ENCODE measurements at regions not wholly inside any gene's neighbourhood (a gene's known extent, or its start where the extent isn't known, plus 50 kb on each side); places are given as distances from the start of the nearest gene placed in this dataset.

DNA sequence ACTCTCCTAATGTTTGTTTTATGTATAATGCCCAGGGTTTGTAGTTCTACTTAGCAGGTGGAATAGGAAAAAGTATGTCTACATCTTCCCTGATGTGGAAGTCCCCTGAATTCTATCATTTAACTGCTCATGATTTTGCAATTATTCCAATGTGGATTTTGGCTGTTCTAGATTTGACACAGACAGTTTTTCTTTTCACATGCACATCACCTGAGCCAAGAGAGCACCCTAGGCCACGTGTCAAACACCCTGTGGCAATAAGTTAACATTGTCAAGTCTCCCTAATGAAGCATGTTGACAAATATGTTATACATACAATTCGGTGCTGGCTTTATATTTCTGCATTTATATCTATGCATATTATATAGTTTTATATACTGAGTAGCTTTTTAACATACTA lies 70.0 kb upstream of the SUCLG2 start:
- no peak for ATAC-seq
- TF ChIP-seq, protein P1, sequence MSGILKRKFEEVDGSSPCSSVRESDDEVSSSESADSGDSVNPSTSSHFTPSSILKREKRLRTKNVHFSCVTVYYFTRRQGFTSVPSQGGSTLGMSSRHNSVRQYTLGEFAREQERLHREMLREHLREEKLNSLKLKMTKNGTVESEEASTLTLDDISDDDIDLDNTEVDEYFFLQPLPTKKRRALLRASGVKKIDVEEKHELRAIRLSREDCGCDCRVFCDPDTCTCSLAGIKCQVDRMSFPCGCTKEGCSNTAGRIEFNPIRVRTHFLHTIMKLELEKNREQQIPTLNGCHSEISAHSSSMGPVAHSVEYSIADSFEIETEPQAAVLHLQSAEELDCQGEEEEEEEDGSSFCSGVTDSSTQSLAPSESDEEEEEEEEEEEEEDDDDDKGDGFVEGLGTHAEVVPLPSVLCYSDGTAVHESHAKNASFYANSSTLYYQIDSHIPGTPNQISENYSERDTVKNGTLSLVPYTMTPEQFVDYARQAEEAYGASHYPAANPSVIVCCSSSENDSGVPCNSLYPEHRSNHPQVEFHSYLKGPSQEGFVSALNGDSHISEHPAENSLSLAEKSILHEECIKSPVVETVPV (CRISPR knock-in tag; IDR thresholded peaks at IDR 0.05), result no peak
- no peak for TF ChIP-seq PPARA (CRISPR knock-in tag; IDR thresholded peaks at IDR 0.05; ENCODE audit: borderline replicate concordance)
- TF ChIP-seq GLIS3 (CRISPR knock-in tag; IDR thresholded peaks at IDR 0.05), result no peak
- no peak for TF ChIP-seq ISL1 (CRISPR knock-in tag; IDR thresholded peaks at IDR 0.05)
- TF ChIP-seq RARB (CRISPR knock-in tag; IDR thresholded peaks at IDR 0.05), result no peak
- no peak for TF ChIP-seq ZFP3 (CRISPR knock-in tag; IDR thresholded peaks at IDR 0.05)
- no peak for TF ChIP-seq SNAI2 (CRISPR knock-in tag; IDR thresholded peaks at IDR 0.05)
- TF ChIP-seq CSDC2 (CRISPR knock-in tag; IDR thresholded peaks at IDR 0.05), result no peak
- TF ChIP-seq TCF4 (CRISPR knock-in tag; IDR thresholded peaks at IDR 0.05; ENCODE audit: borderline replicate concordance), result no peak
- no peak for TF ChIP-seq BACH2 (CRISPR knock-in tag; IDR thresholded peaks at IDR 0.05; ENCODE audit: borderline replicate concordance)
- TF ChIP-seq, protein P2, sequence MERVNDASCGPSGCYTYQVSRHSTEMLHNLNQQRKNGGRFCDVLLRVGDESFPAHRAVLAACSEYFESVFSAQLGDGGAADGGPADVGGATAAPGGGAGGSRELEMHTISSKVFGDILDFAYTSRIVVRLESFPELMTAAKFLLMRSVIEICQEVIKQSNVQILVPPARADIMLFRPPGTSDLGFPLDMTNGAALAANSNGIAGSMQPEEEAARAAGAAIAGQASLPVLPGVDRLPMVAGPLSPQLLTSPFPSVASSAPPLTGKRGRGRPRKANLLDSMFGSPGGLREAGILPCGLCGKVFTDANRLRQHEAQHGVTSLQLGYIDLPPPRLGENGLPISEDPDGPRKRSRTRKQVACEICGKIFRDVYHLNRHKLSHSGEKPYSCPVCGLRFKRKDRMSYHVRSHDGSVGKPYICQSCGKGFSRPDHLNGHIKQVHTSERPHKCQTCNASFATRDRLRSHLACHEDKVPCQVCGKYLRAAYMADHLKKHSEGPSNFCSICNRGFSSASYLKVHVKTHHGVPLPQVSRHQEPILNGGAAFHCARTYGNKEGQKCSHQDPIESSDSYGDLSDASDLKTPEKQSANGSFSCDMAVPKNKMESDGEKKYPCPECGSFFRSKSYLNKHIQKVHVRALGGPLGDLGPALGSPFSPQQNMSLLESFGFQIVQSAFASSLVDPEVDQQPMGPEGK (CRISPR knock-in tag; IDR thresholded peaks at IDR 0.05; ENCODE audit: borderline replicate concordance), result no peak
- TF ChIP-seq, protein P3, sequence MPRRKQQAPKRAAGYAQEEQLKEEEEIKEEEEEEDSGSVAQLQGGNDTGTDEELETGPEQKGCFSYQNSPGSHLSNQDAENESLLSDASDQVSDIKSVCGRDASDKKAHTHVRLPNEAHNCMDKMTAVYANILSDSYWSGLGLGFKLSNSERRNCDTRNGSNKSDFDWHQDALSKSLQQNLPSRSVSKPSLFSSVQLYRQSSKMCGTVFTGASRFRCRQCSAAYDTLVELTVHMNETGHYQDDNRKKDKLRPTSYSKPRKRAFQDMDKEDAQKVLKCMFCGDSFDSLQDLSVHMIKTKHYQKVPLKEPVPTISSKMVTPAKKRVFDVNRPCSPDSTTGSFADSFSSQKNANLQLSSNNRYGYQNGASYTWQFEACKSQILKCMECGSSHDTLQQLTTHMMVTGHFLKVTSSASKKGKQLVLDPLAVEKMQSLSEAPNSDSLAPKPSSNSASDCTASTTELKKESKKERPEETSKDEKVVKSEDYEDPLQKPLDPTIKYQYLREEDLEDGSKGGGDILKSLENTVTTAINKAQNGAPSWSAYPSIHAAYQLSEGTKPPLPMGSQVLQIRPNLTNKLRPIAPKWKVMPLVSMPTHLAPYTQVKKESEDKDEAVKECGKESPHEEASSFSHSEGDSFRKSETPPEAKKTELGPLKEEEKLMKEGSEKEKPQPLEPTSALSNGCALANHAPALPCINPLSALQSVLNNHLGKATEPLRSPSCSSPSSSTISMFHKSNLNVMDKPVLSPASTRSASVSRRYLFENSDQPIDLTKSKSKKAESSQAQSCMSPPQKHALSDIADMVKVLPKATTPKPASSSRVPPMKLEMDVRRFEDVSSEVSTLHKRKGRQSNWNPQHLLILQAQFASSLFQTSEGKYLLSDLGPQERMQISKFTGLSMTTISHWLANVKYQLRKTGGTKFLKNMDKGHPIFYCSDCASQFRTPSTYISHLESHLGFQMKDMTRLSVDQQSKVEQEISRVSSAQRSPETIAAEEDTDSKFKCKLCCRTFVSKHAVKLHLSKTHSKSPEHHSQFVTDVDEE (CRISPR knock-in tag; IDR thresholded peaks at IDR 0.05), result no peak
- TF ChIP-seq, protein P4, sequence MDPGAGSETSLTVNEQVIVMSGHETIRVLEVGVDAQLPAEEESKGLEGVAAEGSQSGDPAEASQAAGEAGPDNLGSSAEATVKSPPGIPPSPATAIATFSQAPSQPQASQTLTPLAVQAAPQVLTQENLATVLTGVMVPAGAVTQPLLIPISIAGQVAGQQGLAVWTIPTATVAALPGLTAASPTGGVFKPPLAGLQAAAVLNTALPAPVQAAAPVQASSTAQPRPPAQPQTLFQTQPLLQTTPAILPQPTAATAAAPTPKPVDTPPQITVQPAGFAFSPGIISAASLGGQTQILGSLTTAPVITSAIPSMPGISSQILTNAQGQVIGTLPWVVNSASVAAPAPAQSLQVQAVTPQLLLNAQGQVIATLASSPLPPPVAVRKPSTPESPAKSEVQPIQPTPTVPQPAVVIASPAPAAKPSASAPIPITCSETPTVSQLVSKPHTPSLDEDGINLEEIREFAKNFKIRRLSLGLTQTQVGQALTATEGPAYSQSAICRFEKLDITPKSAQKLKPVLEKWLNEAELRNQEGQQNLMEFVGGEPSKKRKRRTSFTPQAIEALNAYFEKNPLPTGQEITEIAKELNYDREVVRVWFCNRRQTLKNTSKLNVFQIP (CRISPR knock-in tag; IDR thresholded peaks at IDR 0.05; ENCODE audit: borderline replicate concordance, low read depth), result no peak
- no peak for TF ChIP-seq ZNF565 (CRISPR knock-in tag; conservative IDR thresholded peaks at IDR 0.05; ENCODE audit: low read depth)
- TF ChIP-seq OSR1 (CRISPR knock-in tag; IDR thresholded peaks at IDR 0.05), result no peak
- TF ChIP-seq, protein P5, sequence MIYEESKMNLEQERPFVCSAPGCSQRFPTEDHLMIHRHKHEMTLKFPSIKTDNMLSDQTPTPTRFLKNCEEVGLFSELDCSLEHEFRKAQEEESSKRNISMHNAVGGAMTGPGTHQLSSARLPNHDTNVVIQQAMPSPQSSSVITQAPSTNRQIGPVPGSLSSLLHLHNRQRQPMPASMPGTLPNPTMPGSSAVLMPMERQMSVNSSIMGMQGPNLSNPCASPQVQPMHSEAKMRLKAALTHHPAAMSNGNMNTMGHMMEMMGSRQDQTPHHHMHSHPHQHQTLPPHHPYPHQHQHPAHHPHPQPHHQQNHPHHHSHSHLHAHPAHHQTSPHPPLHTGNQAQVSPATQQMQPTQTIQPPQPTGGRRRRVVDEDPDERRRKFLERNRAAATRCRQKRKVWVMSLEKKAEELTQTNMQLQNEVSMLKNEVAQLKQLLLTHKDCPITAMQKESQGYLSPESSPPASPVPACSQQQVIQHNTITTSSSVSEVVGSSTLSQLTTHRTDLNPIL (CRISPR knock-in tag; IDR thresholded peaks at IDR 0.05; ENCODE audit: low read depth), result no peak
- no peak for TF ChIP-seq TOX (CRISPR knock-in tag; IDR thresholded peaks at IDR 0.05; ENCODE audit: borderline replicate concordance)
- TF ChIP-seq ZC3H10 (CRISPR knock-in tag; IDR thresholded peaks at IDR 0.05), result no peak
- no peak for TF ChIP-seq ARNTL (CRISPR knock-in tag; IDR thresholded peaks at IDR 0.05; ENCODE audit: borderline replicate concordance, low read depth)
- TF ChIP-seq ESRRG (CRISPR knock-in tag; IDR thresholded peaks at IDR 0.05), result no peak

DNA sequence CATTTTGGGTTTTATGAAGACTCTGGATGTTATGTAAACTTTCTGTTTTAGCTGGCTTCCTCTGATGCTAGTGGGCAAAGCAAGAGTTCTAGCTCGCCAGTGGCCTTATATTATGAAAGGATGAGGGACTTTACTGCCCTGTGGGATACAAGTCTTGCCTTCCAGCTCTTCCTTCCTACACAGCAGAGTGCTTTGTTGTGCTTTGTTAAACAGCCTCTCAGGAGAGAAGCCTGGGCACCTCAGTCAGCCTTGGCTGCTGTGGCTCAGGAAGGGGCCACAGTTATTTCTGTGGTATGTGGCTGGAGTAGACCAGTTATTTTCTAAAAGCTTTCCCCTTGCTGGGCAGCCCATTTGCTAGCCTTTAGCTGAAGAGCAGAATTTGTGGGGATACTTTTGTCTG lies 69.5 kb upstream of the SUCLG2 start:
- no peak for ATAC-seq

More for the DNA sequence above, 69.5 kb upstream of the SUCLG2 start:
- TF ChIP-seq ZNF565 (CRISPR knock-in tag; conservative IDR thresholded peaks at IDR 0.05; ENCODE audit: low read depth) (no peak), ZNF70 (CRISPR knock-in tag; IDR thresholded peaks at IDR 0.05) (no peak), TOX (CRISPR knock-in tag; IDR thresholded peaks at IDR 0.05; ENCODE audit: borderline replicate concordance) (no peak), SNAI2 (CRISPR knock-in tag; IDR thresholded peaks at IDR 0.05) (no peak), TCF4 (CRISPR knock-in tag; IDR thresholded peaks at IDR 0.05; ENCODE audit: borderline replicate concordance) (no peak), ZC3H10 (CRISPR knock-in tag; IDR thresholded peaks at IDR 0.05) (no peak), ZFP30 (CRISPR knock-in tag; IDR thresholded peaks at IDR 0.05) (no peak), ISL1 (CRISPR knock-in tag; IDR thresholded peaks at IDR 0.05) (no peak), ESRRG (CRISPR knock-in tag; IDR thresholded peaks at IDR 0.05) (no peak), ZNF8 (CRISPR knock-in tag; IDR thresholded peaks at IDR 0.05) (no peak), BACH2 (CRISPR knock-in tag; IDR thresholded peaks at IDR 0.05; ENCODE audit: borderline replicate concordance) (no peak), PPARA (CRISPR knock-in tag; IDR thresholded peaks at IDR 0.05; ENCODE audit: borderline replicate concordance) (no peak), ZFP3 (CRISPR knock-in tag; IDR thresholded peaks at IDR 0.05) (no peak), GLIS3 (CRISPR knock-in tag; IDR thresholded peaks at IDR 0.05) (no peak)
- TF ChIP-seq, protein P5 (CRISPR knock-in tag; IDR thresholded peaks at IDR 0.05; ENCODE audit: low read depth), result no peak
- TF ChIP-seq, protein P3 (CRISPR knock-in tag; IDR thresholded peaks at IDR 0.05), result no peak
- TF ChIP-seq, protein P1 (CRISPR knock-in tag; IDR thresholded peaks at IDR 0.05), result no peak

All from SK-N-SH treated with all-trans-retinoic acid at 6 μM for 48 hours (cell line).